ENCODE measurements at regions not wholly inside any gene's neighbourhood (a gene's known extent, or its start where the extent isn't known, plus 50 kb on each side); places are given as distances from the start of the nearest gene placed in this dataset.

GRCh38 chr1:218996362-218996761, 177.3 kb upstream of the LYPLAL1 start:
- Histone ChIP-seq H3K4me3 (replicated peaks in 1 of 2; ENCODE audit: low read depth in 1 of 2, low read length in 2 of 2) (no peak overlapping the region), H4K20me1 (ENCODE audit: insufficient read depth) (no peaks in the 10 kb centered on the region), H2AFZ (ENCODE audit: low read depth, low read length, poor library complexity, severe bottlenecking) (no peak overlapping the region), H3K79me2 (ENCODE audit: insufficient read depth, low read length) (no peaks in the 10 kb centered on the region), H3K4me2 (ENCODE audit: low read length) (no peak overlapping the region), H3K9ac (ENCODE audit: low read length) (no peak overlapping the region), H3K4me1 (ENCODE audit: control insufficient read depth in 1 of 2, insufficient read depth in 2 of 2, low read length in 2 of 2) (no peaks in the 10 kb centered on the region), H3K27ac (ENCODE audit: low read depth, low read length) (no peak overlapping the region), H3K36me3 (ENCODE audit: control insufficient read depth in 1 of 2, insufficient read depth in 2 of 2, low read length in 2 of 2) (no peaks in the 10 kb centered on the region), H3K27me3 (ENCODE audit: insufficient read depth, low read length) (no peaks in the 10 kb centered on the region), H3K9me3 (ENCODE audit: control insufficient read depth in 1 of 2, insufficient read depth in 1 of 2, low read depth in 1 of 2, low read length in 2 of 2) (no peaks in the 10 kb centered on the region), H3K9me2 (ENCODE audit: insufficient read depth) (no peaks in the 10 kb centered on the region)
- BruUV-seq (replicated peaks): no TSS peak
- CTCF ChIA-PET: interaction anchor here (0.9 to 1.3 kb wide), 11 partner anchors 8 to 697 kb away, joined by 3 to 6 read pairs (median 4); no protein-coding TSS in a partner anchor
- POLR2A ChIA-PET: no interaction called here
- no peak for TF ChIP-seq POLR2A (IDR thresholded peaks at IDR 0.05; ENCODE audit: borderline replicate concordance, extremely low read depth, insufficient read depth, insufficient read length)
- TF ChIP-seq FOSL1 (IDR thresholded peaks at IDR 0.05; ENCODE audit: low read depth): no peak
- TF ChIP-seq CTCF (IDR thresholded peaks at IDR 0.05 in 2 of 3, conservative IDR thresholded peaks at IDR 0.05 in 1 of 3; ENCODE audit: borderline replicate concordance in 1 of 3, insufficient read depth in 1 of 3, low read depth in 2 of 3, low read length in 2 of 3): 0 out of 6 replicates have a peak, but pooled peaks of 1 of the 3 experiments have one; percentile 31
- RAD21 ChIA-PET (ENCODE audit: low non-redundant PET in 1 of 2, low total read pairs in 2 of 2, uncharacterized antibody in 2 of 2, unreplicated experiment in 2 of 2): no interaction called here
- intact Hi-C loops (cut with micrococcal nuclease): loop anchor here (10.0 kb wide), 1 partner anchor 632 kb away; no protein-coding TSS in a partner anchor
- peak; percentile 69 for ATAC-seq
- DNase-seq (ENCODE audit: low read depth, low spot score): no peak

GRCh38 chr1:219000005-219000404, 173.7 kb upstream of the LYPLAL1 start:
- Histone ChIP-seq H3K4me2 (ENCODE audit: low read length) (no peak overlapping the region), H3K79me2 (ENCODE audit: insufficient read depth, low read length) (no peaks in the 10 kb centered on the region), H2AFZ (ENCODE audit: low read depth, low read length, poor library complexity, severe bottlenecking) (no peak overlapping the region), H3K36me3 (ENCODE audit: control insufficient read depth in 1 of 2, insufficient read depth in 2 of 2, low read length in 2 of 2) (no peaks in the 10 kb centered on the region), H4K20me1 (ENCODE audit: insufficient read depth) (no peaks in the 10 kb centered on the region), H3K9ac (ENCODE audit: low read length) (no peak overlapping the region), H3K27me3 (ENCODE audit: insufficient read depth, low read length) (no peaks in the 10 kb centered on the region), H3K4me3 (replicated peaks in 1 of 2; ENCODE audit: low read depth in 1 of 2, low read length in 2 of 2) (no peak overlapping the region), H3K9me3 (ENCODE audit: control insufficient read depth in 1 of 2, insufficient read depth in 1 of 2, low read depth in 1 of 2, low read length in 2 of 2) (no peaks in the 10 kb centered on the region), H3K4me1 (ENCODE audit: control insufficient read depth in 1 of 2, insufficient read depth in 2 of 2, low read length in 2 of 2) (no peaks in the 10 kb centered on the region), H3K9me2 (ENCODE audit: insufficient read depth) (no peaks in the 10 kb centered on the region), H3K27ac (ENCODE audit: low read depth, low read length) (no peak overlapping the region)
- BruUV-seq (replicated peaks): no TSS peak
- RAD21 ChIA-PET (ENCODE audit: low non-redundant PET in 1 of 2, low total read pairs in 2 of 2, uncharacterized antibody in 2 of 2, unreplicated experiment in 2 of 2): no interaction called here
- DNase-seq (ENCODE audit: low read depth, low spot score) (no peak), ATAC-seq (no peak)
- POLR2A ChIA-PET: no interaction called here
- CTCF ChIA-PET: no interaction called here
- TF ChIP-seq SRF (IDR thresholded peaks at IDR 0.05; ENCODE audit: low read depth) (no peak), ZNF274 (IDR thresholded peaks at IDR 0.05; ENCODE audit: low read depth, low read length) (no peak), JUND (IDR thresholded peaks at IDR 0.05) (no peak), ZBTB33 (IDR thresholded peaks at IDR 0.05; ENCODE audit: extremely low read depth, insufficient replicate concordance, low read length) (no peak), ATF3 (IDR thresholded peaks at IDR 0.05) (no peak)
- intact Hi-C loops (cut with micrococcal nuclease): no loop called here
